H9 (cell line): ENCODE measurements at regions not wholly inside any gene's neighbourhood (a gene's known extent, or its start where the extent isn't known, plus 50 kb on each side); places are given as distances from the start of the nearest gene placed in this dataset.

Experiments
- DNase-seq: peaks from one replicate; pipeline ENCODE4 v3.0.0-alpha.2; 2017
- H2AFZ ChIP-seq: one replicate; pipeline ENCODE4 v1.6.1; 2013; ENCODE audit warnings: mild to moderate bottlenecking, low read length, control low read depth, moderate library complexity
- H2AK5ac ChIP-seq: 2 replicates; pipeline ENCODE4 v1.6.1; 2013; ENCODE audit warnings: low read length, control low read depth, mixed read lengths; ENCODE audit not compliant: insufficient read length
- H2BK120ac ChIP-seq: one replicate; pipeline ENCODE4 v1.6.1; 2013; ENCODE audit warnings: low read depth, mild to moderate bottlenecking, low read length, control low read depth, inconsistent platforms; ENCODE audit not compliant: poor library complexity, severe bottlenecking
- H2BK12ac ChIP-seq: 2 replicates; pipeline ENCODE4 v1.6.1; 2013; ENCODE audit warnings: low read length, control low read depth, mixed read lengths, low read depth; ENCODE audit not compliant: insufficient read length
- H2BK15ac ChIP-seq: 2 replicates; pipeline ENCODE4 v1.6.1; 2013; ENCODE audit warnings: low read depth, low read length, control low read depth
- H2BK20ac ChIP-seq: one replicate; pipeline ENCODE4 v1.6.1; 2013; ENCODE audit warnings: low read depth, mild to moderate bottlenecking, low read length, control low read depth, inconsistent platforms; ENCODE audit not compliant: poor library complexity, severe bottlenecking
- H2BK5ac ChIP-seq: 2 replicates; pipeline ENCODE4 v1.6.1; 2013; ENCODE audit warnings: low read length, control low read depth, mixed read lengths; ENCODE audit not compliant: insufficient read length
- H3K14ac ChIP-seq: 2 replicates; pipeline ENCODE4 v1.6.1; 2013; ENCODE audit warnings: low read length, control low read depth; ENCODE audit not compliant: insufficient read depth
- H3K18ac ChIP-seq: 2 replicates; pipeline ENCODE4 v1.6.1; 2013; ENCODE audit warnings: low read depth, mild to moderate bottlenecking, mixed read lengths, low read length, control low read depth; ENCODE audit not compliant: insufficient read length
- H3K23ac ChIP-seq: 2 replicates; pipeline ENCODE4 v1.6.1; 2013; ENCODE audit warnings: low read length, control low read depth, mixed read lengths, low read depth; ENCODE audit not compliant: insufficient read length
- H3K23me2 ChIP-seq: 2 replicates; pipeline ENCODE4 v1.6.1; 2013; ENCODE audit warnings: low read depth, mild to moderate bottlenecking, mixed read lengths, low read length, control low read depth; ENCODE audit not compliant: insufficient read length, poor library complexity, severe bottlenecking
- H3K27ac ChIP-seq: 2 replicates; pipeline ENCODE4 v1.5.1; 2013; ENCODE audit warnings: low read length, control low read depth, mixed read lengths, low read depth; ENCODE audit not compliant: insufficient read length
- H3K27me3 ChIP-seq: 2 replicates; pipeline ENCODE4 v1.6.1; 2013; ENCODE audit warnings: low read length, control low read depth, inconsistent platforms; ENCODE audit not compliant: insufficient read depth
- H3K4ac ChIP-seq: 2 replicates; pipeline ENCODE4 v1.6.1; 2013; ENCODE audit warnings: low read depth, mild to moderate bottlenecking, control low read depth, inconsistent platforms, low read length, moderate library complexity
- H3K4me1 ChIP-seq: 2 replicates; pipeline ENCODE4 v1.6.1; 2013; ENCODE audit warnings: low read length, control low read depth, inconsistent platforms; ENCODE audit not compliant: insufficient read depth
- H3K4me2 ChIP-seq: 2 replicates; pipeline ENCODE4 v1.6.1; 2013; ENCODE audit warnings: low read length, control low read depth, mixed read lengths; ENCODE audit not compliant: insufficient read length, insufficient read depth
- H3K56ac ChIP-seq: 2 replicates; pipeline ENCODE4 v1.6.1; 2013; ENCODE audit warnings: low read depth, mild to moderate bottlenecking, mixed read lengths, low read length, control low read depth; ENCODE audit not compliant: insufficient read length
- H3K79me1 ChIP-seq: 2 replicates; pipeline ENCODE4 v1.6.1; 2013; ENCODE audit warnings: low read depth, mild to moderate bottlenecking, moderate library complexity, low read length, control low read depth, inconsistent platforms; ENCODE audit not compliant: insufficient read depth, poor library complexity, severe bottlenecking
- H3K79me2 ChIP-seq: 2 replicates; pipeline ENCODE4 v1.6.1; 2013; ENCODE audit warnings: low read length, control low read depth, inconsistent platforms; ENCODE audit not compliant: insufficient read depth
- H3K9ac ChIP-seq: 2 replicates; pipeline ENCODE4 v1.6.1; 2013; ENCODE audit warnings: low read length, control low read depth, mixed read lengths; ENCODE audit not compliant: insufficient read length; ENCODE audit errors: extremely low read depth
- H3K9me3 ChIP-seq: one replicate; pipeline ENCODE4 v1.6.1; 2013; ENCODE audit warnings: low read depth, low read length, inconsistent platforms; ENCODE audit not compliant: control insufficient read depth
- H3T11ph ChIP-seq: one replicate; pipeline ENCODE4 v1.6.1; 2013; ENCODE audit warnings: mild to moderate bottlenecking, low read length, control low read depth, inconsistent platforms
- H4K20me1 ChIP-seq: one replicate; pipeline ENCODE4 v1.6.1; 2013; ENCODE audit not compliant: control insufficient read depth, insufficient read length, insufficient read depth
- H4K5ac ChIP-seq: 2 replicates; pipeline ENCODE4 v1.6.1; 2013; ENCODE audit warnings: low read depth, mild to moderate bottlenecking, mixed read lengths, low read length, control low read depth; ENCODE audit not compliant: insufficient read length
- H4K8ac ChIP-seq: replicated peaks from 2 replicates; pipeline ENCODE4 v1.6.1; 2013; ENCODE audit warnings: low read length, control low read depth, mixed read lengths, low read depth; ENCODE audit not compliant: insufficient read length
- H4K91ac ChIP-seq: 2 replicates; pipeline ENCODE4 v1.6.1; 2013; ENCODE audit warnings: low read depth, mild to moderate bottlenecking, moderate library complexity, mixed read lengths, low read length, control low read depth; ENCODE audit not compliant: insufficient read length
- H3K27ac Mint-ChIP-seq, 3 experiments: 2 replicates in 2 of 3; 3 replicates in 1 of 3; pipeline ENCODE4 v1.8.0; 2020 to 2021; ENCODE audit warnings: mixed read lengths in 3 of 3, mild to moderate bottlenecking in 1 of 3, moderate library complexity in 1 of 3
- H3K27me3 Mint-ChIP-seq: 2 replicates; pipeline ENCODE4 v1.8.0; 2021; ENCODE audit warnings: low read depth, mild to moderate bottlenecking, moderate library complexity, mixed read lengths
- H3K36me3 Mint-ChIP-seq, 3 experiments: 2 replicates in 2 of 3; 3 replicates in 1 of 3; pipeline ENCODE4 v1.8.0; 2020 to 2021; ENCODE audit warnings: low read depth in 3 of 3, mixed read lengths in 3 of 3; ENCODE audit not compliant: insufficient read depth in 1 of 3
- H3K4me1 Mint-ChIP-seq, 2 experiments: 2 replicates each; pipeline ENCODE4 v1.8.0; 2020; ENCODE audit warnings: mixed read lengths in 2 of 2
- H3K4me3 Mint-ChIP-seq, 2 experiments: 2 replicates in 1 of 2; 3 replicates in 1 of 2; pipeline ENCODE4 v1.8.0; 2020 to 2021; ENCODE audit warnings: mild to moderate bottlenecking in 2 of 2, mixed read lengths in 2 of 2, moderate library complexity in 1 of 2
- H3K9me3 Mint-ChIP-seq, 2 experiments: 2 replicates in 1 of 2; 3 replicates in 1 of 2; pipeline ENCODE4 v1.8.0; 2020; ENCODE audit warnings: mild to moderate bottlenecking in 2 of 2, mixed read lengths in 2 of 2, moderate library complexity in 1 of 2
- CTCF ChIP-seq: fragments of 200-600 bp; sonication (generic); conservative IDR thresholded peaks from 3 replicates; pipeline ENCODE4 v1.8.0; 2021; ENCODE audit warnings: antibody characterized with exemption, mild to moderate bottlenecking
- WGBS: extraction: QIAGEN DNeasy Blood & Tissue Kit; methylation state at CpG from one replicate; pipeline ENCODE4 v1.1.7; 2013; ENCODE audit warnings: missing lambda C conversion rate, low lambda C conversion rate, mixed read lengths; ENCODE audit not compliant: insufficient read length; ENCODE audit errors: extremely low coverage; 5-methylcytosine and 5-hydroxymethylcytosine counted together

- Histone ChIP-seq H3K14ac (no peak overlapping the region), H3K23ac (no peak overlapping the region), H3K56ac (no peak overlapping the region), H2AK5ac (no peak overlapping the region), H3K9me3 (no peaks in the 10 kb centered on the region), H4K20me1 (no peaks in the 10 kb centered on the region), H3K18ac (no peak overlapping the region), H2AFZ (no peak overlapping the region), H3K4ac (no peak overlapping the region), H4K5ac (no peak overlapping the region), H3K23me2 (no peaks in the 10 kb centered on the region), H3K79me1 (no peaks in the 10 kb centered on the region), H2BK120ac (no peak overlapping the region), H3K27me3 (no peaks in the 10 kb centered on the region), H3K4me2 (no peak overlapping the region), H3K9ac (no peak overlapping the region), H4K91ac (no peak overlapping the region), H2BK12ac (no peak overlapping the region), H2BK20ac (no peak overlapping the region), H3K79me2 (no peaks in the 10 kb centered on the region), H4K8ac (no peak overlapping the region), H3K27ac (no peak overlapping the region), H3T11ph (no peak overlapping the region), H3K4me1 (peaks cover 4% of the 10 kb centered on the region; the same call in 1 of the 2 replicates), H2BK5ac (no peak overlapping the region), H2BK15ac (no peak overlapping the region)
- peaks cover 0 to 3% of the 10 kb centered on the region in 2 experiments; a peak in 2 of 5 replicates for H3K9me3 Mint-ChIP-seq
- no peak overlapping the region for H3K27ac Mint-ChIP-seq
- no peaks in the 10 kb centered on the region; the same call in 1 of the 2 replicates for H3K27me3 Mint-ChIP-seq
- no peak overlapping the region for H3K4me3 Mint-ChIP-seq
- peaks cover 7 to 8% of the 10 kb centered on the region in 2 experiments for H3K4me1 Mint-ChIP-seq
- TF ChIP-seq CTCF, result no peak
- no CpG with 5 or more reads among the region's 4 CpGs for WGBS
- DNase-seq, result no peak
- H3K36me3 Mint-ChIP-seq, result peaks cover 0 to 2% (median 0%) of the 10 kb centered on the region in 3 experiments; a peak in 2 of 7 replicates
These were observed 107.8 kb upstream of the IRX5 start for GRCh38 chr16:54822892-54823291.
